OCI-LY7 (cell line): ENCODE measurements at regions not wholly inside any gene's neighbourhood (a gene's known extent, or its start where the extent isn't known, plus 50 kb on each side); places are given as distances from the start of the nearest gene placed in this dataset.

Experiments used
- BruUV-seq: library from RNA; stranded (reverse); fragments of 400-500 nt; replicated peaks from 2 replicates; lab custom pipeline; 2021; lab: Mats Ljungman, UMichigan
- CTCF ChIA-PET: fragments of 300-600 bp; sonication (Branson Sonifier 250); formaldehyde crosslinking; loops from one replicate; lab custom pipeline; 2022; ENCODE audit warnings: antibody characterized with exemption; ENCODE audit not compliant: unreplicated experiment; lab: Charles Lee
- POLR2A ChIA-PET: fragments of 300-600 bp; sonication (Branson Sonifier 250); formaldehyde crosslinking; loops from one replicate; lab custom pipeline; 2022; ENCODE audit warnings: antibody characterized with exemption; lab: Charles Lee
- DNase-seq: peaks from one replicate; pipeline ENCODE4 v3.0.0-alpha.2; 2015; ENCODE audit warnings: low spot score
- H2AFZ ChIP-seq: fragments of 200-600 bp; sonication (generic), shearing (Covaris generic); 2 replicates; pipeline ENCODE4 v1.6.1; 2014; ENCODE audit warnings: mild to moderate bottlenecking, antibody characterized with exemption, low read length, moderate library complexity
- H3K27ac ChIP-seq: fragments of 200-600 bp; sonication (generic); 2 replicates; pipeline ENCODE4 v1.5.1; 2014; ENCODE audit warnings: mixed run types, low read depth, mild to moderate bottlenecking, moderate library complexity, low read length, inconsistent platforms; ENCODE audit not compliant: poor library complexity, severe bottlenecking
- H3K36me3 ChIP-seq: fragments of 200-600 bp; sonication (generic); 2 replicates; pipeline ENCODE4 v1.6.1; 2014; ENCODE audit warnings: mild to moderate bottlenecking, antibody characterized with exemption, low read length, moderate library complexity, mixed read lengths; ENCODE audit not compliant: insufficient read depth
- H3K4me1 ChIP-seq: fragments of 200-600 bp; sonication (generic); 2 replicates; pipeline ENCODE4 v1.5.1; 2014; ENCODE audit warnings: mild to moderate bottlenecking, low read length; ENCODE audit not compliant: insufficient read depth, poor library complexity, severe bottlenecking
- H3K4me2 ChIP-seq: fragments of 200-600 bp; sonication (generic); 2 replicates; pipeline ENCODE4 v1.6.1; 2014; ENCODE audit warnings: mild to moderate bottlenecking, low read length
- H3K4me3 ChIP-seq: fragments of 200-600 bp; sonication (generic); 2 replicates; pipeline ENCODE4 v1.5.1; 2014; ENCODE audit warnings: mild to moderate bottlenecking, low read depth, low read length; ENCODE audit not compliant: poor library complexity, severe bottlenecking
- H3K79me2 ChIP-seq: fragments of 200-600 bp; sonication (generic); 2 replicates; pipeline ENCODE4 v1.6.1; 2016; ENCODE audit warnings: low read depth, mild to moderate bottlenecking, low read length, moderate library complexity, mixed read lengths; ENCODE audit not compliant: insufficient read depth
- H3K9me2 ChIP-seq: fragments of 200-600 bp; sonication (generic); 2 replicates; pipeline ENCODE4 v1.6.1; 2016; ENCODE audit warnings: mild to moderate bottlenecking, low read length, mixed read lengths; ENCODE audit not compliant: insufficient read depth
- H3K9me3 ChIP-seq: fragments of 200-600 bp; sonication (generic); 2 replicates; pipeline ENCODE4 v1.6.1; 2014; ENCODE audit warnings: mild to moderate bottlenecking, mixed run types, low read length, mixed read lengths
- H4K20me1 ChIP-seq: fragments of 200-600 bp; sonication (generic); 2 replicates; pipeline ENCODE4 v1.6.1; 2014; ENCODE audit warnings: mild to moderate bottlenecking, antibody characterized with exemption, low read length, moderate library complexity, mixed read lengths; ENCODE audit not compliant: insufficient read depth
- EZH2phosphoT487 ChIP-seq: fragments of 200-600 bp; sonication (generic); IDR thresholded peaks from 2 replicates; pipeline ENCODE4 v1.6.1; 2018; ENCODE audit warnings: low read depth, borderline replicate concordance, mild to moderate bottlenecking, mixed run types, antibody characterized with exemption, low read length, moderate library complexity, mixed read lengths
- intact Hi-C: fragments of 100-400 bp; cut with micrococcal nuclease; formaldehyde crosslinking; loops from one replicate; pipeline ENCODE4 v1.10.0; 2022; ENCODE audit not compliant: unreplicated experiment
- TF ChIP-seq, protein P1 (sequence below): fragments of 200-600 bp; sonication (generic); conservative IDR thresholded peaks from 2 replicates; pipeline ENCODE4 v1.5.1; 2014; ENCODE audit warnings: mild to moderate bottlenecking, antibody characterized with exemption, low read length, moderate library complexity, mixed read lengths

DNA sequence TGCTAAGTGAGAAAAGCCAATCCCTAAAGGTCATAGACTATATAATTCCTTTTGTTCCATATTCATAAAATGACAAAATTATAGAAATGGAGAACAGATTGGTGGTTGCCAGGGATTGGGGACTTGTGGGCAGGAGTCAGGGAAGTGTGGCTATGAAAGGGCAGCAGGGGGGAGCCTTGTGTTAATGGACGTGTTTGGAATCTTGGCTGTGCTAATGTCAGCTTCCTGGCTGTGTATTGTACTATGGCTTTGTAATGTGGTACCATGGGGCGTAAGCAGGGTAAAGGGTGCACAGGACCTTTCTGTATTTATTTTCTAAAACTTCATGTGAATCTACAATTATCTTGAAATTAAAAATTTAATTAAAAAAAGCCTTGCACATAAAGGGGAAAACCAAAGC, 248.5 kb downstream of the UQCRFS1 start:
- Histone ChIP-seq H3K9me2 (no peaks in the 10 kb centered on the region), H4K20me1 (no peaks in the 10 kb centered on the region), H3K4me1 (no peaks in the 10 kb centered on the region), H3K36me3 (no peaks in the 10 kb centered on the region), H3K4me3 (no peak overlapping the region), H3K79me2 (no peaks in the 10 kb centered on the region), H3K4me2 (no peak overlapping the region), H3K9me3 (no peaks in the 10 kb centered on the region), H3K27ac (no peak overlapping the region), H2AFZ (no peak overlapping the region)
- no TSS peak for BruUV-seq
- ChIA-PET POLR2A (no interaction called here), CTCF (no interaction called here)
- no peak for DNase-seq
- intact Hi-C loops: no loop called here
- no peak for TF ChIP-seq EZH2phosphoT487
- TF ChIP-seq, protein P1, sequence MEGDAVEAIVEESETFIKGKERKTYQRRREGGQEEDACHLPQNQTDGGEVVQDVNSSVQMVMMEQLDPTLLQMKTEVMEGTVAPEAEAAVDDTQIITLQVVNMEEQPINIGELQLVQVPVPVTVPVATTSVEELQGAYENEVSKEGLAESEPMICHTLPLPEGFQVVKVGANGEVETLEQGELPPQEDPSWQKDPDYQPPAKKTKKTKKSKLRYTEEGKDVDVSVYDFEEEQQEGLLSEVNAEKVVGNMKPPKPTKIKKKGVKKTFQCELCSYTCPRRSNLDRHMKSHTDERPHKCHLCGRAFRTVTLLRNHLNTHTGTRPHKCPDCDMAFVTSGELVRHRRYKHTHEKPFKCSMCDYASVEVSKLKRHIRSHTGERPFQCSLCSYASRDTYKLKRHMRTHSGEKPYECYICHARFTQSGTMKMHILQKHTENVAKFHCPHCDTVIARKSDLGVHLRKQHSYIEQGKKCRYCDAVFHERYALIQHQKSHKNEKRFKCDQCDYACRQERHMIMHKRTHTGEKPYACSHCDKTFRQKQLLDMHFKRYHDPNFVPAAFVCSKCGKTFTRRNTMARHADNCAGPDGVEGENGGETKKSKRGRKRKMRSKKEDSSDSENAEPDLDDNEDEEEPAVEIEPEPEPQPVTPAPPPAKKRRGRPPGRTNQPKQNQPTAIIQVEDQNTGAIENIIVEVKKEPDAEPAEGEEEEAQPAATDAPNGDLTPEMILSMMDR: no peak

DNA sequence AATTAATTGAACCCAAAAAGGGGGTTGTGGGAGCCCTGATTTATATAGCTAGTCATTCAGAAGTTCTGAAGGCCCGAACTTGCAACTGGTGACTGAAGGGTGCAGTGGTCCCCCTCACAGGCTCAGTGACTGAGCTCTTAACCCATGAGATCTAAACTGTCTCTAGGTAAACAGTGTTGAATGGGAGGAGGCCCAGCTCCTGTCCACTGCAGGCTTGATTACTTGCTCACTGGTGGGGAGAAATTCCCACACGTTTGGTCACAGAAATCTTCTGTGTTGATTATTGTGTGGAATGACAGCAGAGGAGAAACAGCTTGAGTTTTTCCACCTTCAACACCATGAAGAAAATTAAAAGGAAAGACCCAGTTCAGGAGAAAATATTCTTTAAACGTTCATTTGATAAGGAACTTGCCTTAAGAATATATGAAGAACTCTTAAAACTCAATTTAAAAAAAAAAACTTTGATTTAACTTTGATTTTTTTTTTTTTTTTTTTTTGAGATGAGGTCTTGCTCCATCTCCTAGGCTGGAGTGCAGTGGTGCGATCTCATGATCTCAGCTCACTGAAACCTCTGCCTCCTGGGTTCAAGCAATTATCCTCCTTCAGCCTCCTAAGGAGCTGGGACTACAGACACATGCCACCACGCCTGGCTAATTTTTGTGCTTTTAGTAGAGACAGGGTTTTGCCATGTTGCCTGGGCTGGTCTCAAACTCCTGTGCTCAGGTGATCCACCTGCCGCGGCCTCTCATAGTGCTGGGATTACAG, 249.3 kb downstream of the UQCRFS1 start:
- Histone ChIP-seq H3K4me2 (no peak overlapping the region), H3K9me2 (no peaks in the 10 kb centered on the region), H3K4me1 (no peaks in the 10 kb centered on the region), H3K79me2 (no peaks in the 10 kb centered on the region), H2AFZ (no peak overlapping the region), H3K4me3 (no peak overlapping the region), H3K9me3 (no peaks in the 10 kb centered on the region), H3K36me3 (no peaks in the 10 kb centered on the region), H3K27ac (no peak overlapping the region), H4K20me1 (no peaks in the 10 kb centered on the region)
- intact Hi-C loops: no loop called here
- no peak for DNase-seq
- no TSS peak for BruUV-seq
- POLR2A ChIA-PET: interaction anchor here (0.7 kb wide), 1 partner anchor 33 kb away, joined by 10 read pairs; no protein-coding TSS in a partner anchor
- no peak for TF ChIP-seq EZH2phosphoT487
- TF ChIP-seq, protein P1: no peak
- CTCF ChIA-PET: no interaction called here

DNA sequence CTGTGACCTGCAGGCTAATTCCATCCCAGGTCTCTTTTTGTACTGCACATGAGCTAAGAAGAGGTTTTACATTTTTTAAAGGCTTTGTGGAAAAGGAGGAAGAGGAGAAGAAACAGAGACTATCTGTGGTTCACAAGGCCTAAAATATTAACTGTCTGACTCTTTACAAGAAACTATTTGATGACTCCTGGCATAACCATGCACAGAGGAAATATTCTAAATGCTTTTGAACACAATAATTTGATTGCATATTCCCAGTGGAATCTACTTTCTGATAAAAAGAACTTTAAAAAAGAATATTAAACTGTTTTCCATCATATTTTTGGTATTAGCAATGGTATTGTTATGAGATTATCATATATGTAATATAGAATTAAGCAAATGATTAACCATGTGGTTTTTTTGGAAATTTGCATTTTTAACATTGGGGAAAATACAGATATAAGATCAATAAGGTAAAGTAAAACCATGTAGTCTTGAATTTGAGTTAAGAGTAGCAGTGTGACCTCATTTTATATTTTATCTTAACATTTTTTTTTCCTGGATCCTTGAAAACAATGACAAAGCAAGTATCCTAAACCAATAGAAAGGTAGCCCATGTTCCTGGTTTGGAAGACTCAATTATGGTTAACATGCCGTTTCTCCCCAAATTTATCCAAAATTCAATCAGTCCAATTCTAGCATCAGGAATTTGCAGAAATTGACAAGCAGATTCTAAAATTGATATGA, 251.0 kb downstream of the UQCRFS1 start:
- Histone ChIP-seq H3K9me2 (no peaks in the 10 kb centered on the region), H4K20me1 (no peaks in the 10 kb centered on the region), H3K27ac (no peak overlapping the region), H3K4me1 (no peaks in the 10 kb centered on the region), H3K4me2 (no peak overlapping the region), H2AFZ (no peak overlapping the region), H3K79me2 (no peaks in the 10 kb centered on the region), H3K9me3 (no peaks in the 10 kb centered on the region), H3K36me3 (no peaks in the 10 kb centered on the region), H3K4me3 (no peak overlapping the region)
- no peak for DNase-seq
- ChIA-PET POLR2A (no interaction called here), CTCF (no interaction called here)
- intact Hi-C loops: no loop called here
- TF ChIP-seq EZH2phosphoT487: no peak
- TF ChIP-seq, protein P1: no peak
- BruUV-seq: no TSS peak
